T follicular helper cell (primary cell): ENCODE measurements at regions not wholly inside any gene's neighbourhood (a gene's known extent, or its start where the extent isn't known, plus 50 kb on each side); places are given as distances from the start of the nearest gene placed in this dataset.

Source experiments
- DNase-seq: peaks from one replicate; pipeline ENCODE4 v3.0.0-alpha.2; 2020; ENCODE audit warnings: low read depth

DNA sequence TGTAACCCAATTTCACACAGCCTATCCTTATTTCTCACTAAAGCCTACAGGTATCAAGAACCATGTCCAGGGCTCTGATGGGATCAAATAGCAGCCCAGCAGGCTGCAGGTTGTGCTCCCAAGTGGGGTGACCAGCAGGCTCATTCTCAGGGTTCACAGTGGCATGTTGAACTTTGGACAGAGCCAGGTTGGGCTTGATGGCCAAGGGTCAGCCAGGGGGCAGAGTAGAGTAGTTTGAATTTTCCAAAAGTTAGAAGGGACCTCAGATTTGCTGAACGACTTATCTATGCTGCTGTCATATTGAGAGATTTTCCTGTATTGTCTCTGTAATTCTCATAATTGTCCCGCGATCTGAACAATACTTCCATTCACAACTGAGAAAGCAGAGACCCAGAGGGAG, 310.8 kb upstream of the BOD1L1 start:
- DNase-seq, result no peak

DNA sequence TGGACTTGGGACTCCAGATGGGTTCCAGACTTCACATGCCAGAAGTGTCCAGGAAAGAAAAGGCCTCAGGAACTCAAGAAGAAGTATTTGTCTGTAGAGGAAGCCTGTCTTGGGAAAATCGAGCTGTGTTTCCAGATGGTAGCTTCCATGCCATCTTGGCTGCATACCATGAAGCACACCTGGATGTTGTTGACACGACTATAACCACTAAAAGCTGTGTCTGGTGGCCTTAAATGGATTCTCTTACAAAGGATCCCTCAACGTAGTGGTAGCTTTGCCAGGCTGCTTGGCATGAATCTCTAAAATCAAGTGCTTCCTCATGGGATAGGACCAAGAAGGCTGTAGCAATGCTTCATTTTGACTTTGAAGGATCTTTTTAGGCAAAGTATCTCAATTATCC, 313.4 kb upstream of the BOD1L1 start:
- DNase-seq, result no peak

DNA sequence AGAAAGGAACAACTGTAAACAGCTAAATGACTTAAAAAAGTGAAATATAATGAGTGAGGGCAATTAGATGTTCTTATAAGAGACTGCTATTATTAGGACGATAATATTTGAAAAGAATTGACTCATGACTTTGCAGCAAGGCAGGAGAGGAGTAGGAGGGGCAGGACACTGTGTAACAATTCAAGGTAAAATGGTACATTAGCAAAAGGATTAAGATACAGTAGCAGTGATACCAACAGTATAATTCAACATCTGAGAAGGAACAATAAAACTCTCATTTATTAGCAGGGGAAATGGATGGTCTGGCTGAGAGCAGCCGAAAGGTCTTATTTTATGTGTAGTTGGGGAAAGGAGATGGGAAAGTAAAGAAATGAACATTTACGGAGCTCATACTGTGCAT, 315.5 kb upstream of the BOD1L1 start:
- no peak for DNase-seq

DNA sequence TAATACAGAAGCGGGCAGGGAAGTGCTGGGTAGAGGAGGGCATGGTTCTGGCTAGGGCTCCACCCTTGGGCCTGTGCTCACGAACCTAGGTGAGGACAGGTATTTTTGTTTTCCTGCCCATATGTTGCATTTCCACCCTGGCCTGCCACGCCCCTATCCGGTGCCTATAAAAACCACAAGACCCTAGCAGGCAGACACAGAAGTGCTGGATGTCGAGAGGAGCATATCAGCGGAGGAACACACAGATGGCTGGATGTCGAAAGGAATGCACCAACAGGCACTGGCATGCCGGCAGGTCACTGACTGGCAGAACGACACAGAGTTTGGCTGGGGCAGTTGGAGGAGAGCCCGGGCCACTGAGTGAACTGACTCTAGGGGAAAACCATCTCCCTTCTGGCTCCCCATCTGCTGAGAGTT, 316.6 kb upstream of the BOD1L1 start:
- DNase-seq, result no peak

DNA sequence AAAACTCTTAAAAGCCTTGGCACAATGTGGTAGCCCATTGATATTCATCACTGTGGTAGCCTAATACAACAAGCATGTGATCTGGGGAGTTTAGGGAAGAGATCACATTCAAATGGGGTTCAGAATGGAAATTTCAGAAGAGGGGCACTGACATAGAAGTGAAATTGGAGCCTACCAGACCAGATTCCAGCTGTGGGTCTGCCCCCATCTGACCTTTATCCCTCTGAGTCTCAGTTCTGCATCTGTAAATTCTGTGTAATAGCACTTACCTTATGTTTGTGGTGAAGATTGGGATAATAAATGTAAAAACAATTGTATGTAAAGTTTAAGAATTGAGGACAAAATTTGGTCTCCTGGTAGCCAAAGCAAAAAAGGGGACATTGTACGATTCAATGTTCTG, 320.4 kb upstream of the BOD1L1 start:
- DNase-seq, result no peak

DNA sequence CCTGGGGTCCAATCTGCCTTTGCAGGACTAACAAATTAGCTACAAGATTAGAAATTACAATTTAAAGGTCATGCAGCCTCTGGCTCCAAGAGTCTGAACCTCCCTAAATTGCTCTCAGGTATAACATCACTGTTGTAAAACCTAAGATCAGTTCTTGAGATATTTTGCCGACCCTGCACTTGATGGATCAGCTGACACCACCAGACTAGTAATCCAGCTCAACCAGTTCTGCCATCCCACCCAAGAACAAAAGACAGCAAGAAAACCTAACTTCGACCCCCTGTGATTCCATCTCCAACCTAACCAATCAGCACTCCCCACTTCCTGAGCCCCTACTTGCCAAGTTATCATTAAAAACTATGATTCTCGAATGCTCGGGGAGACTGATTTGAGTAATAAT, 323.0 kb upstream of the BOD1L1 start:
- no peak for DNase-seq

DNA sequence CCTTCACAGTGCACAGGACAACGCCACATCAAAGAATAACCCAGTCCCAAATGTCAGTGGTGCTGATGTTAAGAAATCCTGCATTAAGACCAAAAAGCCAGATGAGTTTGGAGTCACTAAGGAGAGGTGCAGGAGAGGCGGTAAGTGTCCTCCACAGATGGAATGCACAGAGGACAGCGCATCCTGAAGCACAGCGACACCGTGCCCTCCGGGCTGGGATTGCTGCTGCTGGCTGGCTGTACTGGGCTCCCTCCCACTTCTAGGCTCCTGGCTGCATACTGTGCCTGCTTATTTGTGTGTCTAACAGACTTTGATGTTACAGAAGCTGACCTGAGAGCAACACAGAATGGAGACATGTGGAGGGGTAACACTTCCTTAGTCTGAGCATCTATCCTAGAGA, 325.6 kb upstream of the BOD1L1 start:
- no peak for DNase-seq

DNA sequence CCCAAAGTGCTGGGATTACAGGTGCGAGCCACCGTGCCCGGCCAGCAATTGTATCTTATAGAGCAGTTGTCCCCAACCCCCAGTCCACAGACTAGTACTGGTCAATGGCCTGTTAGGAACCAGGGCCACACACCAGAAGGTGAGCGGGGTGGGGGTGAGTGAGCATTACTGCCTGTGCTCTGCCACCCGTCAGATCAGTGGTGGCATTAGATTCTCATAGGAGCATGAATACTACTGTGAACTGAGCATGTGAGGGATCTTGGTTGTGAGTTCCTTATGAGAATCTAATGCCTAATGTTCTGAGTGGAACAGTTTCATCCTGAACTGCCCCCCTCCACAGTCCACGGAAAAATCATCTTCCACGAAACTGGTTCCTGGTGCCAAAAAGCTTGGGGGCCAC, 328.0 kb upstream of the BOD1L1 start:
- no peak for DNase-seq

DNA sequence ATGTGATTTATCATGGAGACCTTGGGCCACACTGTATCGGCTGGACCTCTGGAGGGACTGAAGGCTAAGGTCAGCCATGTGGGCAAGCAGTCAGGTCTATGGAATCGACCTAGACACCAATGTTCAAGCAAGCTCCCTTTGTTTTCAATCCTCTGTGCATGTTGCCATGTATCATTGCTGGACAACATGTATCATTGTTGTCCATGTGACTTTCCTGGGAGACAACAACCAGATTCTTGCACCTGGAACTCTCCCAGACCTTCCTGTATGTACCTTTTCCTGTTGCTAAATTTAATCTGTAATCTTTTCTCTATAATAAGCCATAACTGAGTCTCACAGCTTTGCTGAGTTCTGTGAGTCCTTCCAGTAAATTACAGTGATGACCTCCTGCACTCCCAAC, 329.4 kb upstream of the BOD1L1 start:
- DNase-seq, result no peak

DNA sequence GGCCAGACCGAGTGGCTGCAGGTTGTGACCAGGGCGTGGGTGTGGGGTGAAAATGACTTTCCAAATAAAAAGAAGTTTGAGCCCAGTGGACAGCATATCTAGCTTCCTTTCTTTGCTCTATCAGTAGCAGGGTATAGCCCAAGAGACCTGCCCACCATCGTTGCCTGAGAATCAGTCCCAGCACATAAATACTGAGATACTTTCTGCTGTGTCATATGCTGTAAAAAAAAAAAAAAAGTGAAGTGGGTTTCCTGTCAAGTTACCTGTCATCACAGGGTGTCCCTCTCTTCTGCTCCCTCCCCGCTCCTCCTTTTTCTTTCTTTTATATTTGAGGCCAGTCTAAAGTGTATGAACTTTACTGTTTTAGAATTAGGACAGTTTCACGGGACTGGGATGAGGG, 330.3 kb upstream of the BOD1L1 start:
- no peak for DNase-seq

DNA sequence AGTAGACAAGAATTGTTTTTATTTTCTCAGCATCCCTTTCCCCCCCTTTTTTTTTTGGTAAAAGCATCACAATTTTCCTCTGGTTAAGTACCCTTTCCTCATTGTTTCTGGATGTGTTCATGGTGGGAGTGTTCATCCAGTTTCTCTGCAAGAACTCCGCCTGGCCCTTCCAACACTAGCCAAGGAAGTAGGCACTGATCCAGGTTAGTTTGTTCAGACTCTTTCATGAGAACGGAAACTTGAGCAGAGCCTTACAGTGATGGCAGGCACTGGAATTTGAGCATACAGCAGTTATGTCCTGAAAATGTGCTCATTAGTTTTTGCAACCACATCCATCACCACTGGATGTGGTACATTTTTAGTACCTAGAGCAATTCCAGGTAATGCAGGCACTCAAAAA, 336.1 kb upstream of the BOD1L1 start:
- no peak for DNase-seq

DNA sequence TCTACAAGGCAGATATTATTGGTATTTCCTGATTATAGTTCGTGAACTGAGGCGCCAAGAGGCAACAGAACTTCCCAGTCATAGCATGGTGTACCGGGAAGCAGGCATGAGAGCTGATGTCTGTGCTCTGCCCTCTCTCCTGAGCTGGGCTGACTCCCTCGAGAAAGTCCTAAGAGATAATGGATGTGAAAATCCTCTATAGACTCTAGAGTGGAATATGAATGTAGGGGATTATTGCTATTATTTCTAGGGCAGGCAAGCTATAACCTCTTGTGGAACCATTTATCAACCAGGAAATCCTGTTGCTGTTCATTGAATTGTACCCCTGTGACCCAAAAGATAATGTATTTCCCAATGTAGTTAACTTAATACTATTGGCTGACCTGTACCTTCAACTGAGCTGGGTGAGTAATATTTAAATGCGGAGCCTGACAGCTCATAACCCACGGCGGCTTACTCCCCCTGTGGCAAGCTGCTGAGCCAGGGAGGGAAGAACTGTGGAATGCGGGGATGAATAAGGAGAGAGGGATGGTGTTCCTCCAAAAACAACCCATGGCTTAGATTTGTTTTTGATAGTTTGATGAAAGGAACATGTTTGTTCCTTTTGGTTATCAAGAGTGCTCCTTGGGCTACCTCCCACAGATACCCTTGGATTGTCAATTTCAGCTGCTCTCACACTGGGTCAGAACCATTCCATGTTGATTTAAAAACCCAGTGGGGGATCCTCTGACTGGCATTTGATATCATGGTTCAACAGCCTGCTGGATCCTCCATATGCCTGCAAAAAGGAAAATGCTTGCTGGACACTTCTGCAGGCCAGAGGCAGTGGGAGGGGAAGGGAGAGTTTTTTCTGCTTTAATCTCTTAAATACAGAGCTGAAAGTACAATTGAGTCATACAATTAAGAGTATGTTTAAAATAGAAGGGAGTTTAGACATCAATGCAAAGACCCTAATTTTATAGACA, 339.0 kb upstream of the BOD1L1 start:
- DNase-seq, result no peak

DNA sequence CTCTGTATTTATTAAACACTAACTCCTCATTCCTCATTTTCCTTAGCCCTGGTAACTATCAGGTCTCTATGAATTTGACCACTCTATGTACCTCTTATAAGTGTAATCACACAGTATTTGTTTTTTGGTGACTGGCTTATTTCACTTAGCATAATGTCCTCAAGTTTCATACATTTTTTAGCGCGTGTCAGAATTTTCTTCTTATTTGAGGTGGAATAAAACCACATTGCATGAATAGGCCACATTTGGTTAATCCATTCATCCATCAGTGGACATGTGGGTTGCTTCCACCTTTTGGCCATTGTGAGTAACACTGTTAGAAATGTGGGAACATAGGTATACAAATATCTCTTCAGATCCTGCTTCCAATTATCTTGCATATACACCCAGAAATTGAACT, 341.2 kb upstream of the BOD1L1 start:
- no peak for DNase-seq

DNA sequence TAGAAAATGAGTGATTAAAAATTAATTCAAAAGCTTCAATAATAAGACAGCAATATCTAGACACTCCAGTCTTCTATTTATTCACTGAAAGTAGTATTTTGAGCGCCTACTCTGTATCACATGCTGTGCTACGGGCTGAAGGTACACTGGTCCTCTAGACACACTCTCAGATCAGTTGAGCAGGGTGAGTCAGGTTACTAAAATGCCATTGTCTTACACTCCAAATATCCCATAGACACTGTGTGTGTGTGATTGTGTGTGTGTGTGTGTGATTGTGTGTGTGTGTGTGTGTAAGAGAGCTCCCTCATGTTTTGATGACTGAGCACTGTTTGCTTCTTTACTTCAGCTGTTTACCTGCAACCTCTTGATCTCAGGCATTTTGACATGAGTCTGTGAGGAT, 342.8 kb upstream of the BOD1L1 start:
- no peak for DNase-seq

DNA sequence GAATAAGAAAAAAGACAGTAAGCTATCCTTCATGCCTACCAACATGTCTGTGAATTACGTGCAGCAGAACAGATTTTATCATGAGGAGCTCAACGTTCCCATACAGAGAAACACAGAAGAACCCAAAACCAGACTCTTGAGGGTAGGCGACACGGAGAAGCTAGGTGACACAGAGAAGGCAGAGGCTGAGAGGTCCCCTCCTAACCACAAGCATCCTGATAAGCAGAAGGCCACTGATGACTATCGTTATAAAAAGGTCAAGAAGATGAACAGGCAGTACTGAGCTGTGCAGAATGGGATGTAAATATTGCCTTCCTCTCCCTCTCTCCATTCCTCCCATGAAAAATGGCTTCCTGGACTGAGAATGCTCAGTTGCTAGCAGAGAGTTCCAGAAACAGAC, 350.2 kb upstream of the BOD1L1 start:
- DNase-seq, result no peak

DNA sequence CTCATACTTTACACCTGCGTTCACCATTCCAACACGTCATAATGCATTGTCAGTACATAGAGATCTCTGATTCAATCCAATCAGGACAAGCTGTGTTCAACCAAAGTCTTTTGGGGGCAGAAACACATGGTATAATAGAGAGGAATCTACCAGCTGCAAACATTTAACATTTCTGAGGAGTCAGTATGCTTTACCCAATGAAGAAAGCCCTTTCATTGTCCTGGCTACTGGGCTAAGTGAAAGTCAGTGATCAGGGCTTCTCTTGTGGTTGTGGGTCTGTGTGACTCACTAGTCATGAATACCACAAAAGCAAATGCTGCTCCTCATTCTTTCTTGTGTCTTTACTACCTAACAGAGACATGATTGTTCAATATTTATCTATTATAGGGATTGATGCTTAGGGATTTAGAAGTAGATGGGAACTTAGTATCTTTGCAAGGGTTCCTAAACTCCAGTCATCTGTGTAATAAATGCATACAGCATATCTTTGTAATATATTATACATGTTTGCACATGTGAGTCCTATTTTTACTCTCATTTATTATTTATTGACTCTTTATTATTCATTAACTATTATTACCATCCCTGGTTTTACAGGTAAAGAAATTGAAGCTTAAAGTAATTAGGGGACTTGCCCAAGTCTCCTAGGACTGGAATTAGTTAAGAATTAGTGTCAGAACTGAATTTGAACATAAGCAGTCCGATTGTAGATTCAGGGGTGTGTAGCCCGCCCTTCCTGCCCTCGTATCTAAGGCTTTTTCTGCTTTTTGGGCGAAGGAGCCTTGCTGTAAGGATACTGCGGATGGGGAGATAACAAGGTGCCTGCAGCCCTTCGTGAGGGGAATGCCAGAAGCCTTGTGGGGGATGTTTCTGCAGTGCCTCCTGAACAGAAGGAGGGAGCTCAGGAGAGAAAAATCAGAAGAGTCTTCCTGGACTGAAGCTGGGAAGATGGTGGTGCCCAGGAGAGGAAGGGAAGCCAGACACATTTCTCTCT, 353.1 kb upstream of the BOD1L1 start:
- DNase-seq, result no peak

DNA sequence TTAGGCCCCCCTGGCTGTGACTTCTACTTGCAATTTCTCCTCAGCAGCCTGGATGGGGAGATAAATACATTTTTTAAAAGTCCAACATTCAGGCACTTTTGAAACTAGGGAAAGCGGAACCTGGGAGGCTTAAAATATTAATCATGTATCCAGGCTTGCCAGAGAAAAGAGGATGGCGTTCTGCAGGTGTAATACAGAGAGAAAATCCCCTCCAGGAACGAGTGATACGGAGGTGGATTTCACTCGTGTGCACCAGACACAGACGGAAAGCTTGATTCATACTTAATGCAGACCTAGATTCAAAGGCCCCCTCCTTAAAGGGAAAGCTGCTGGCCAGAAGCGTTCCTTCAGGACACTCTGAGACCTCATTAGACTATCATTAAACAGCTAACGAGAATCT, 354.0 kb upstream of the BOD1L1 start:
- DNase-seq, result no peak

DNA sequence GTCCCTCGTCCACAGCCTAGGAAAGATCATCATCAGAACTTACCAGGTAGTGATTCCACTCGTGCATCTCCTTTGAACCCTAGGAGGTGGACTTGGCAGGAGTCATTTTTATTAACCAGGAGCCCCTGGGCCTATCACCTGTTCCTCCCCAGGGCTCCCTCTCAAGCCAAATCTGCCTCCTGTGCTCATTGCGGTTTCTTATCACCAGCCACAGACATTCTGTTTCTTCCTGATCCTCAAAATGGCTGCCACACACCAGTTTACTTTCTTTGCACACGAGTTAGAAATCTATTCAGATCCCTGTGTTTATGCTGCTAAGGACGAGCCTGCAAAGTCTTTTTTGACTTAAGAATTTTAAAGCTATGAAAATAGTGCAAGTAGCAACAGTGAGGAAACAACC, 354.5 kb upstream of the BOD1L1 start:
- no peak for DNase-seq

DNA sequence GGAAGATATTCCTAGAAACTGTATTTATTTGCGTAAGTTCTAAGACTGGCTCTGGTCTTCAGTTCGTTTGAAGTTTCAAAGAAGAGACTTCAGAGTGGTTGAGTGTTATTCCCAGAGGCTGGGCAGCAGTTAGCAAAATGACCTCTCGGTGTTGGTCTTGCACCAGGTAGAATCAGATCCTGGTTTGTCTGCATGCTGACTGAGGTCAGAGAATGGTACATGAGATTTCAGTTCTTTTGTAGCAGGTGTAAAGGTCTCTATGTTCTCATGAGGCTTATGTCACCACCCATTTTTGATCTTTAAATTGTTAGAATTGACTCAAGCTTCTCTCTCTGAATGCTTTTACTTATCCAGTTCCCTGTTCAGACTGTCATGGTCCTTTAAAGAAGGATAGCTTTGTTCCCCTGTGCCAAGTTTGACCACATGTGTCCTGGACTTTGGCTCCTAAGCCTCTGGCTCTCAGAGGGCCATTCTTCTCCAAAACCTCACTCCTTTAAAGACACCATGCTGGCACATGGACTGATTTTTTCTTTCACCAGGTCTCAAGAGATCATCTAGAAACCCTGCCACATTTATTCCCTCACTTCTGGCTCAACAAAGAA, 355.8 kb upstream of the BOD1L1 start:
- no peak for DNase-seq

DNA sequence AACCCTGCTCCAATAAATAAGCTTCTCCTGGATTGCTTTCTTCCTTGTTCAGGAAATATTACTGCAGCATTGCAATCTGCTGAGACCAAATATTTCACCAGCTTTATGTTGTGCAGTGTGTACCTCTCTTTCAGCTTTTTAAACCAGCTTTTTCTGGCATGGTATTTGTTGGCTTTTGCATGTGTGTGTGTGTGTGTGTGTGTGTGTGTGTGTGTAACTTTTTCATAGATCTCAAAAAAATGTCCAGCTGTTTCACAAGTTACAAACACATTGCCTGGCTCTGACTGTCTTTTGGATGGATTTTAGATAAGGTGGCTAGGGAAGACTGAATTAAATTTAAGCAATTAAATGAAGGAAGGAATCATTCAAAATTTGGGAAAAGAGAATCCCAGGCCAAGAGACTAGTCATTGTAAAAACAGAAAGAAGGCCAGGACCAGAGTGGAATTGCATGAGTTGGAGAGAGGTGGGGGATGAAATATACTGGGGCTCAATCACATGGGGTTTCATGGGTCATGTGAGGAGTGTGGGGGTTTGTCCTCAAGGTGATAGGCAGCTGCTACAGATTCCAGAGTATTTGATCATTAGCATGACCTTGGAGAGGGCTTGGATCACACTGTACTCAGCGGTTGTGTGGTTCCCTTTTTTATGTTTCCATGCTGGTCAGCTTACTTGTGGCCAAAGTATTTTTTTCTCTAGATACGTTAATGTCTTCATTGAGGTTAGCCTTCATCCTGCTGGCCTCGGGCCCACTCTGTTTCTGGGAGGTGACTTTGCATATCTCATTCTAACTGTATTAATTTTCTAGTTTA, 357.7 kb upstream of the BOD1L1 start:
- no peak for DNase-seq

DNA sequence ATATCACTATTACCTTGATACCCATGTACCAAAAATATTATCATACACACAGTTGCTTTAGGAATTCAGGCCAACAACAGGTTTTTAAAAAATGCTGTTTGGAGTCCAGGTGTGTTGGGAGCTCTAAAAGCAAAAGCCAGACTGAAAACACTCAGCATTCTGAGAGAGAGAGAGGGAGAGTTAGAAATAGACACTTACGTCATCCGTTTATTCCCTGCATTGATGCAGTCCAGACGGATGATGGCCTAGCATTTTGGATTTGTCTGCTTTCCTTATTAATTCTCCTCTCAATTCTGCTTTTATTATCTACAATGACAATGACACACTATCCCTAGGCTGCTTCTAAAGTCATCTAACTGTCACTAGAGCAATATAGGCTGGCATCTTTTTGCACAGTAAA, 358.3 kb upstream of the BOD1L1 start:
- DNase-seq, result no peak

DNA sequence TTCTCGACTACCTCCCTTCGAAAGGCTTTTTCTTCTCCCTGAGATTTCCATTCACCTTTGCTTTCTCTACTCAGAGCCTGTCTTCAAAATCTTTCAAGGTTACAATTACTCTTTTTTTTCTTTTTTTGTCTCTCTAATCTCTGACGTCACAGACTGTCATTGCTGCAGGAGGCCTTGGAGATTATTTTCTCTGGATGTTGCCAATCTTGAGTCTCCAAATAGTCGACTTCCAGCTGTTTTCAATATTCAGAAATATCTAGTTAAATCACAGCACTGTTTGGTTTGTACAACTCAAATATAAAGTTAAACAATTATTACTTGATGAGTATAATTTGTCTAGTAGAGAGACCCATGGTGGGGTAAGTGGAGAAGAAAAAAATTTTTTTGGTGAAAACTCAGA, 359.0 kb upstream of the BOD1L1 start:
- no peak for DNase-seq
